Vagina (tissue), 2 donors: ENCODE measurements at regions not wholly inside any gene's neighbourhood (a gene's known extent, or its start where the extent isn't known, plus 50 kb on each side); places are given as distances from the start of the nearest gene placed in this dataset.

Experiments used
- DNase-seq, 2 donors: peaks; one replicate each; pipeline ENCODE4 v3.0.0-alpha.2; 2017; ENCODE audit errors: extremely low spot score in 2 of 2
- H3K27ac ChIP-seq: fragments of 200-600 bp; sonication (generic); one replicate; pipeline ENCODE4 v1.5.1; 2019
- H3K27me3 ChIP-seq: fragments of 200-600 bp; sonication (generic); one replicate; pipeline ENCODE4 v1.5.1; 2019
- H3K36me3 ChIP-seq, 2 donors: fragments of 200-600 bp; sonication (generic); one replicate each; pipeline ENCODE4 v1.5.1; 2017 to 2019
- H3K4me1 ChIP-seq: fragments of 200-600 bp; sonication (generic); one replicate; pipeline ENCODE4 v1.5.1; 2019
- H3K4me3 ChIP-seq, 2 donors: fragments of 200-600 bp; sonication (generic); 1 replicate in 1 of 2; 2 replicates in 1 of 2; pipeline ENCODE4 v1.5.1; 2016 to 2019
- H3K9me3 ChIP-seq: fragments of 200-600 bp; sonication (generic); one replicate; pipeline ENCODE4 v1.5.1; 2019
- POLR2A ChIP-seq, 2 donors: fragments of 450-650 bp; IDR thresholded peaks; one replicate each; pipeline ENCODE4 v1.6.1; 2017; ENCODE audit warnings: antibody characterized with exemption in 2 of 2, mild to moderate bottlenecking in 2 of 2, moderate library complexity in 2 of 2
- POLR2AphosphoS5 ChIP-seq, 2 donors: sonication (generic); formaldehyde crosslinking; IDR thresholded peaks; one replicate each; pipeline ENCODE4 v1.9.0; 2017; ENCODE audit warnings: antibody characterized with exemption in 2 of 2, mild to moderate bottlenecking in 2 of 2, low read depth in 1 of 2; ENCODE audit not compliant: insufficient read depth in 1 of 2
- intact Hi-C: fragments of 100-400 bp; cut with DNase I; formaldehyde crosslinking; loops from one replicate; pipeline ENCODE4 v1.15.1; 2023
- TF ChIP-seq, protein P1 (sequence below), 3 experiments: fragments of 450-650 bp in 2 of 3; fragments of 200-600 bp in 1 of 3; sonication (generic) in 1 of 3; IDR thresholded peaks; one replicate each; pipeline ENCODE4 v1.5.1; 2017 to 2019; ENCODE audit warnings: antibody characterized with exemption in 3 of 3, mild to moderate bottlenecking in 2 of 3, moderate library complexity in 2 of 3

DNA sequence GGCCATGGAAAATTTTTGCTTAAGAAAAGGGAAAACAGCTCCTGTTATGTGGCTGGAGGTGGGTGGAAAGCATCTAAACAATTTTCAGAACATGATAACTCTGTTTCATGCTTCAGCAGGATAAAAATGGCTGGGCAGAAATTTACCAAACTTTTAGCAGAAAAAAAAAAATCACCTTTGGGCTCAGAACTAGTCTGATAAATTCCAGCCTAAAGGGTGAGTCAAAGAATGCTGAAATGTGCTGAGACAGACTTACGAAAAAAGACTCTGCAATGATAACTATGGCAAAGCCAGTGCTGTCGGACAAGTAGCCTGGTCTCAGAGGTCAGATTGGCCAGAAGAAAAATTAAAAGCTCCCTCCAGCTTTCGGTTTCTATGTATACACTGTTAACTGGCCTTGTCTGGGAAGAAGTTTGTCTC, 123.6 kb downstream of the LRATD1 start:
- H3K4me1 ChIP-seq, result no peaks in the 10 kb centered on the region
- no peaks in the 10 kb centered on the region for H3K36me3 ChIP-seq
- no peaks in the 10 kb centered on the region for H3K9me3 ChIP-seq
- intact Hi-C loops, result no loop called here
- DNase-seq, result no peak
- no peak overlapping the region for H3K4me3 ChIP-seq
- no peak overlapping the region for H3K27ac ChIP-seq
- no peaks in the 10 kb centered on the region for H3K27me3 ChIP-seq
- TF ChIP-seq, protein P1, sequence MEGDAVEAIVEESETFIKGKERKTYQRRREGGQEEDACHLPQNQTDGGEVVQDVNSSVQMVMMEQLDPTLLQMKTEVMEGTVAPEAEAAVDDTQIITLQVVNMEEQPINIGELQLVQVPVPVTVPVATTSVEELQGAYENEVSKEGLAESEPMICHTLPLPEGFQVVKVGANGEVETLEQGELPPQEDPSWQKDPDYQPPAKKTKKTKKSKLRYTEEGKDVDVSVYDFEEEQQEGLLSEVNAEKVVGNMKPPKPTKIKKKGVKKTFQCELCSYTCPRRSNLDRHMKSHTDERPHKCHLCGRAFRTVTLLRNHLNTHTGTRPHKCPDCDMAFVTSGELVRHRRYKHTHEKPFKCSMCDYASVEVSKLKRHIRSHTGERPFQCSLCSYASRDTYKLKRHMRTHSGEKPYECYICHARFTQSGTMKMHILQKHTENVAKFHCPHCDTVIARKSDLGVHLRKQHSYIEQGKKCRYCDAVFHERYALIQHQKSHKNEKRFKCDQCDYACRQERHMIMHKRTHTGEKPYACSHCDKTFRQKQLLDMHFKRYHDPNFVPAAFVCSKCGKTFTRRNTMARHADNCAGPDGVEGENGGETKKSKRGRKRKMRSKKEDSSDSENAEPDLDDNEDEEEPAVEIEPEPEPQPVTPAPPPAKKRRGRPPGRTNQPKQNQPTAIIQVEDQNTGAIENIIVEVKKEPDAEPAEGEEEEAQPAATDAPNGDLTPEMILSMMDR (IDR thresholded peaks at IDR 0.05), result no peak
- no peak for TF ChIP-seq POLR2AphosphoS5 (IDR thresholded peaks at IDR 0.05; ENCODE audit: insufficient read depth in 1 of 2, low read depth in 1 of 2)
- TF ChIP-seq POLR2A (IDR thresholded peaks at IDR 0.05), result no peak

GRCh38 chr2:14756981-14757657, 124.6 kb downstream of the LRATD1 start:
- H3K9me3 ChIP-seq, result no peaks in the 10 kb centered on the region
- no peak overlapping the region for H3K27ac ChIP-seq
- H3K4me3 ChIP-seq, result no peak overlapping the region
- peak in 1 of 2 donors; percentile 47 for TF ChIP-seq POLR2AphosphoS5 (IDR thresholded peaks at IDR 0.05; ENCODE audit: insufficient read depth in 1 of 2, low read depth in 1 of 2)
- TF ChIP-seq, protein P1 (IDR thresholded peaks at IDR 0.05), result no peak
- DNase-seq, result no peak
- intact Hi-C loops, result no loop called here
- H3K4me1 ChIP-seq, result no peaks in the 10 kb centered on the region
- H3K36me3 ChIP-seq, result no peaks in the 10 kb centered on the region
- H3K27me3 ChIP-seq, result no peaks in the 10 kb centered on the region

DNA sequence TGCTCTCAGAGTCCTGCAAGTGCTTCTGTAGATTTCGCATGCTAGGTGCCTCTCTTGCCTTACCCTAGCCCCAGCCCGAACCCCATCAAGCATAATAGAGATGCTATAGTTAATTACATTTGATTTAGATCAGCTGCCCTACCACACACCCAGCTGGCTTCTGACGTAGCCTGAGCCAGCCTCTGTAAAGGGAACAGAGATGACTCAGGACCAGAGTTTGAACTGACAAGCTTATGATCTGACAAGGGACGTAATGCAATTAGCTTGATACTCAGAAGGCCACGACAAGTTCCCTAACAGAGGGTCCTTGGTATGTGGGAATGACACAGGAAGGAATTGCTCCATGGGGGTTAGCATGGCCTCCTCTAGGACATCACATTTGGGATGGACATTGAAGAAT, 126.6 kb downstream of the LRATD1 start:
- Histone ChIP-seq H3K4me3 (no peak overlapping the region), H3K27ac (no peak overlapping the region), H3K4me1 (no peaks in the 10 kb centered on the region), H3K36me3 (no peaks in the 10 kb centered on the region), H3K27me3 (no peaks in the 10 kb centered on the region), H3K9me3 (no peaks in the 10 kb centered on the region)
- intact Hi-C loops, result no loop called here
- DNase-seq, result no peak
- TF ChIP-seq POLR2AphosphoS5 (IDR thresholded peaks at IDR 0.05; ENCODE audit: insufficient read depth in 1 of 2, low read depth in 1 of 2), result no peak
- TF ChIP-seq POLR2A (IDR thresholded peaks at IDR 0.05), result no peak
- TF ChIP-seq, protein P1 (IDR thresholded peaks at IDR 0.05), result no peak

GRCh38 chr2:14760169-14760568, 127.7 kb downstream of the LRATD1 start:
- Histone ChIP-seq H3K27me3 (no peaks in the 10 kb centered on the region), H3K4me1 (no peaks in the 10 kb centered on the region), H3K27ac (no peak overlapping the region), H3K4me3 (no peak overlapping the region), H3K36me3 (no peaks in the 10 kb centered on the region), H3K9me3 (no peaks in the 10 kb centered on the region)
- TF ChIP-seq POLR2A (IDR thresholded peaks at IDR 0.05) (no peak), POLR2AphosphoS5 (IDR thresholded peaks at IDR 0.05; ENCODE audit: insufficient read depth in 1 of 2, low read depth in 1 of 2) (no peak)
- TF ChIP-seq, protein P1 (IDR thresholded peaks at IDR 0.05), result no peak
- intact Hi-C loops, result no loop called here
- DNase-seq, result no peak

GRCh38 chr2:14761118-14761517, 128.6 kb downstream of the LRATD1 start:
- no peak for DNase-seq
- no peaks in the 10 kb centered on the region for H3K4me1 ChIP-seq
- TF ChIP-seq POLR2A (IDR thresholded peaks at IDR 0.05) (no peak), POLR2AphosphoS5 (IDR thresholded peaks at IDR 0.05; ENCODE audit: insufficient read depth in 1 of 2, low read depth in 1 of 2) (no peak)
- TF ChIP-seq, protein P1 (IDR thresholded peaks at IDR 0.05), result no peak
- H3K27me3 ChIP-seq, result no peaks in the 10 kb centered on the region
- no peak overlapping the region for H3K27ac ChIP-seq
- H3K4me3 ChIP-seq, result no peak overlapping the region
- no peaks in the 10 kb centered on the region for H3K9me3 ChIP-seq
- H3K36me3 ChIP-seq, result no peaks in the 10 kb centered on the region
- intact Hi-C loops, result no loop called here
